ENCODE measurements at regions not wholly inside any gene's neighbourhood (a gene's known extent, or its start where the extent isn't known, plus 50 kb on each side); places are given as distances from the start of the nearest gene placed in this dataset.

GRCh38 chr12:60066655-60067054, 470.8 kb downstream of the SLC16A7 start:
- no peak overlapping the region for H3K27ac ChIP-seq
- no peaks in the 10 kb centered on the region for H3K36me3 ChIP-seq
- no peaks in the 10 kb centered on the region for H3K9me3 ChIP-seq
- ATAC-seq (ENCODE audit: low FRiP score in 2 of 2) (no peak), DNase-seq (no peak)
- H3K4me1 ChIP-seq, result no peaks in the 10 kb centered on the region
- no peak overlapping the region for H3K4me3 ChIP-seq
- no peak for TF ChIP-seq POLR2AphosphoS5 (IDR thresholded peaks at IDR 0.05)
- TF ChIP-seq POLR2A (IDR thresholded peaks at IDR 0.05), result no peak
- no peak for TF ChIP-seq CTCF (IDR thresholded peaks at IDR 0.05)
- H3K27me3 ChIP-seq, result no peaks in the 10 kb centered on the region
- 74 to 92% methylated on average over 1 of the region's 1 CpG for WGBS, 2 donors

- no peak for ATAC-seq (ENCODE audit: low FRiP score in 2 of 2)
- WGBS, 2 donors, result 81 to 83% methylated on average over 1 of the region's 1 CpG
- DNase-seq, result no peak
- TF ChIP-seq POLR2A (IDR thresholded peaks at IDR 0.05), result no peak
- TF ChIP-seq CTCF (IDR thresholded peaks at IDR 0.05), result no peak
- Histone ChIP-seq H3K27me3 (no peaks in the 10 kb centered on the region), H3K4me1 (no peaks in the 10 kb centered on the region), H3K36me3 (no peaks in the 10 kb centered on the region), H3K27ac (no peak overlapping the region), H3K9me3 (no peaks in the 10 kb centered on the region), H3K4me3 (no peak overlapping the region)
Measured at GRCh38 chr12:60070552-60070951, 474.7 kb downstream of the SLC16A7 start.

GRCh38 chr12:60071759-60072191, 475.9 kb downstream of the SLC16A7 start:
- TF ChIP-seq POLR2AphosphoS5 (IDR thresholded peaks at IDR 0.05) (no peak), POLR2A (IDR thresholded peaks at IDR 0.05) (no peak), CTCF (IDR thresholded peaks at IDR 0.05) (no peak), EP300 (IDR thresholded peaks at IDR 0.05) (no peak)
- Histone ChIP-seq H3K4me3 (no peak overlapping the region), H3K27ac (no peak overlapping the region), H3K36me3 (no peaks in the 10 kb centered on the region), H3K9me3 (no peaks in the 10 kb centered on the region), H3K4me1 (no peaks in the 10 kb centered on the region), H3K27me3 (no peaks in the 10 kb centered on the region)
- WGBS, 2 donors, result 70 to 74% methylated on average over 2 of the region's 2 CpGs
- DNase-seq (no peak), ATAC-seq (ENCODE audit: low FRiP score in 2 of 2) (no peak)

- Histone ChIP-seq H3K27ac (no peak overlapping the region), H3K36me3 (no peaks in the 10 kb centered on the region), H3K4me3 (no peak overlapping the region), H3K27me3 (no peaks in the 10 kb centered on the region), H3K9me3 (no peaks in the 10 kb centered on the region), H3K4me1 (no peaks in the 10 kb centered on the region)
- TF ChIP-seq POLR2A (IDR thresholded peaks at IDR 0.05), result no peak
- no peak for TF ChIP-seq EP300 (IDR thresholded peaks at IDR 0.05)
- TF ChIP-seq POLR2AphosphoS5 (IDR thresholded peaks at IDR 0.05), result no peak
- no peak for TF ChIP-seq CTCF (IDR thresholded peaks at IDR 0.05)
- DNase-seq (no peak), ATAC-seq (ENCODE audit: low FRiP score in 2 of 2) (no peak)
Measured at GRCh38 chr12:60072911-60073310, 477.1 kb downstream of the SLC16A7 start.

- no peak overlapping the region for H3K4me3 ChIP-seq
- no peak for ATAC-seq (ENCODE audit: low FRiP score in 2 of 2)
- H3K36me3 ChIP-seq, result no peaks in the 10 kb centered on the region
- no peak overlapping the region for H3K27ac ChIP-seq
- 84% methylated on average over 2 of the region's 2 CpGs for WGBS, 2 donors
- H3K27me3 ChIP-seq, result no peaks in the 10 kb centered on the region
- DNase-seq, result no peak
- H3K9me3 ChIP-seq, result no peaks in the 10 kb centered on the region
- H3K4me1 ChIP-seq, result no peaks in the 10 kb centered on the region
- TF ChIP-seq EP300 (IDR thresholded peaks at IDR 0.05) (no peak), CTCF (IDR thresholded peaks at IDR 0.05) (no peak), POLR2A (IDR thresholded peaks at IDR 0.05) (no peak), POLR2AphosphoS5 (IDR thresholded peaks at IDR 0.05) (no peak)
Measured at GRCh38 chr12:60075091-60075490, 479.3 kb downstream of the SLC16A7 start.
